WTC11 (cell line): ENCODE measurements at regions not wholly inside any gene's neighbourhood (a gene's known extent, or its start where the extent isn't known, plus 50 kb on each side); places are given as distances from the start of the nearest gene placed in this dataset.

ENCODE experiments used
- ATAC-seq: fragments of 200-7000 bp; cut with Tn5 transposase; 2 replicates; pipeline ENCODE4 v1.10.0; 2021; ENCODE audit warnings: mild to moderate bottlenecking, moderate library complexity
- CTCF ChIA-PET: fragments of 300-600 bp; sonication (Branson Sonifier 250); formaldehyde crosslinking; loops from one replicate; lab custom pipeline; 2021; ENCODE audit warnings: antibody characterized with exemption; lab: Charles Lee
- POLR2A ChIA-PET: fragments of 350-600 bp; sonication (Branson Sonifier 250); formaldehyde crosslinking; loops from one replicate; lab custom pipeline; 2021; ENCODE audit warnings: antibody characterized with exemption; lab: Charles Lee
- DNase-seq: peaks from one replicate; pipeline ENCODE4 v3.0.0; 2021; ENCODE audit warnings: low spot score
- H3K27ac Mint-ChIP-seq: 2 replicates; pipeline ENCODE4 v1.8.0; 2021; ENCODE audit warnings: mixed read lengths
- H3K27me3 Mint-ChIP-seq: 2 replicates; pipeline ENCODE4 v1.8.0; 2021; ENCODE audit warnings: low read depth, mild to moderate bottlenecking, moderate library complexity, mixed read lengths
- H3K36me3 Mint-ChIP-seq: 2 replicates; pipeline ENCODE4 v1.8.0; 2021; ENCODE audit warnings: mixed read lengths
- H3K4me1 Mint-ChIP-seq: 2 replicates; pipeline ENCODE4 v1.8.0; 2022; ENCODE audit warnings: mixed read lengths
- H3K4me3 Mint-ChIP-seq: 2 replicates; pipeline ENCODE4 v1.8.0; 2021; ENCODE audit warnings: mild to moderate bottlenecking, moderate library complexity, mixed read lengths
- H3K9me3 Mint-ChIP-seq: 2 replicates; pipeline ENCODE4 v1.8.0; 2021; ENCODE audit warnings: mixed read lengths
- E2F1 ChIP-seq: sonication (generic); formaldehyde crosslinking; IDR thresholded peaks from 2 replicates; pipeline ENCODE4 v1.8.0; 2022; ENCODE audit warnings: mild to moderate bottlenecking, missing genetic modification reagents
- FOXK1 ChIP-seq: sonication (generic); formaldehyde crosslinking; IDR thresholded peaks from 2 replicates; pipeline ENCODE4 v1.8.0; 2022; ENCODE audit warnings: mild to moderate bottlenecking, moderate library complexity, missing genetic modification reagents
- FOXP1 ChIP-seq: sonication (generic); formaldehyde crosslinking; IDR thresholded peaks from 2 replicates; pipeline ENCODE4 v1.8.0; 2022; ENCODE audit warnings: missing genetic modification reagents, mild to moderate bottlenecking, moderate library complexity, borderline replicate concordance
- GRHL2 ChIP-seq: fragments of 250-450 bp; sonication (Bioruptor Pico); IDR thresholded peaks from 2 replicates; pipeline ENCODE4 v1.8.0; 2022; ENCODE audit warnings: mild to moderate bottlenecking, moderate library complexity; ENCODE audit not compliant: insufficient replicate concordance, severe bottlenecking
- GTF2I ChIP-seq: fragments of 250-450 bp; sonication (Bioruptor Pico); conservative IDR thresholded peaks from 2 replicates; pipeline ENCODE4 v1.4.0; 2021; ENCODE audit warnings: mild to moderate bottlenecking
- KAT7 ChIP-seq: sonication (generic); formaldehyde crosslinking; IDR thresholded peaks from 2 replicates; pipeline ENCODE4 v1.8.1; 2023; ENCODE audit warnings: missing genetic modification reagents, mild to moderate bottlenecking, borderline replicate concordance
- MAX ChIP-seq: sonication (generic); formaldehyde crosslinking; IDR thresholded peaks from 2 replicates; pipeline ENCODE4 v1.8.0; 2022; ENCODE audit warnings: mild to moderate bottlenecking, missing genetic modification reagents
- MXD4 ChIP-seq: fragments of 250-450 bp; sonication (Bioruptor Pico); IDR thresholded peaks from 2 replicates; pipeline ENCODE4 v1.8.0; 2021; ENCODE audit warnings: mild to moderate bottlenecking, moderate library complexity, borderline replicate concordance
- PRRX2 ChIP-seq: fragments of 250-450 bp; sonication (Bioruptor Pico); IDR thresholded peaks from 2 replicates; pipeline ENCODE4 v1.8.0; 2021; ENCODE audit warnings: mild to moderate bottlenecking
- TCF7 ChIP-seq: sonication (generic); formaldehyde crosslinking; IDR thresholded peaks from 2 replicates; pipeline ENCODE4 v1.8.0; 2022; ENCODE audit warnings: mild to moderate bottlenecking, low read depth, missing genetic modification reagents, moderate library complexity
- USF1 ChIP-seq: sonication (generic); formaldehyde crosslinking; IDR thresholded peaks from 2 replicates; pipeline ENCODE4 v1.8.0; 2022; ENCODE audit warnings: mild to moderate bottlenecking, missing genetic modification reagents
- ZNF121 ChIP-seq: sonication (generic); formaldehyde crosslinking; IDR thresholded peaks from 2 replicates; pipeline ENCODE4 v1.8.0; 2023; ENCODE audit warnings: missing genetic modification reagents
- ZNF416 ChIP-seq: fragments of 250-450 bp; sonication (Bioruptor Pico); IDR thresholded peaks from 2 replicates; pipeline ENCODE4 v1.9.0; 2021; ENCODE audit warnings: mild to moderate bottlenecking, inconsistent platforms
- TF ChIP-seq, protein P1 (sequence below): sonication (generic); formaldehyde crosslinking; IDR thresholded peaks from 2 replicates; pipeline ENCODE4 v1.8.0; 2023; ENCODE audit warnings: missing genetic modification reagents, mild to moderate bottlenecking, borderline replicate concordance
- TF ChIP-seq, protein P2 (sequence below): sonication (generic); formaldehyde crosslinking; IDR thresholded peaks from 2 replicates; pipeline ENCODE4 v1.8.0; 2023; ENCODE audit warnings: mild to moderate bottlenecking, missing genetic modification reagents
- TF ChIP-seq, protein P3 (sequence below): fragments of 250-450 bp; sonication (Bioruptor Pico); IDR thresholded peaks from 2 replicates; pipeline ENCODE4 v1.9.0; 2021; ENCODE audit warnings: moderate library complexity, mild to moderate bottlenecking, inconsistent platforms, borderline replicate concordance

DNA sequence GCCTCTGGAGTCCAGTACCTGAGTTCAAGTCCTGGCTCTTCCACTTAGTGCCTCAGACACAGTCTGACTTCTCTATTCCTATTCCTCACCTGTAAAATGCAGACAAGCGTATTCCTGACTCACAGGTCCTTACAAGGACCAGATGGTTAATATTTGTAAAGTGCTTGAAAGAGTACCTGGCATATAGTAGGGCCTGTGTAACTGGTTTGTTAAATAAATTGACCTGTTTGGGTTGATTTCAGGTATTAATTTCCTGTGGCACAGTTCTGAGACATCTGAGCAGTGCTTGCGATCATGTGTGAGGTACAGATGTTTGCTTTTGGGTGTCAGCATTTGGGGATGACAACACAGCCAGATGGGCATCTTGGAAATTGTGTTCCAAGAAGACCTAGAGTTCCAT lies 127.5 kb downstream of the APIP start:
- no peak for ATAC-seq

DNA sequence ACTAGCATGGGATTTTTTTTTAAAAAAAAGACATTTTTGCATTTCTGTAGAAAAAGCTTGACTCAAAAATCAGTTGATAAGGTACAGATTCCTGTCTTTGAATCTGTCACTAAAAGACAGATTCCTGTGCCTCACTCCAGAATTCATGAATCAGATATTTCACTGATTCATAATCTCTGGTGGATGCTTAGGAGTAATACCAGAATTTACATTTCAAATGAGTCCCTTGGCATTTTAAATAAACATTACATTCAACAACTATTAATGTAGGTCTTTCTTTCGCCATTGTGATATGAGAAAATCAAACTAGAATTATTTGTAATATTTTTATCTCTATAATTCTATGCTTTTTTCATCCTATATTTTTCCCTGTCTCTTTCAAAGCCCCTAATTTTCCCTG lies 128.3 kb downstream of the APIP start:
- DNase-seq = no peak
- H3K4me1 Mint-ChIP-seq = peaks cover 16% of the 10 kb centered on the region
- no peak overlapping the region for H3K4me3 Mint-ChIP-seq
- no peak overlapping the region for H3K27ac Mint-ChIP-seq
- H3K27me3 Mint-ChIP-seq = no peaks in the 10 kb centered on the region; the same call in 1 of the 2 replicates
- H3K9me3 Mint-ChIP-seq = peaks cover 9% of the 10 kb centered on the region
- POLR2A ChIA-PET = no interaction called here
- ATAC-seq = no peak
- CTCF ChIA-PET = no interaction called here
- H3K36me3 Mint-ChIP-seq = peaks cover 5% of the 10 kb centered on the region
- TF ChIP-seq, protein P1, sequence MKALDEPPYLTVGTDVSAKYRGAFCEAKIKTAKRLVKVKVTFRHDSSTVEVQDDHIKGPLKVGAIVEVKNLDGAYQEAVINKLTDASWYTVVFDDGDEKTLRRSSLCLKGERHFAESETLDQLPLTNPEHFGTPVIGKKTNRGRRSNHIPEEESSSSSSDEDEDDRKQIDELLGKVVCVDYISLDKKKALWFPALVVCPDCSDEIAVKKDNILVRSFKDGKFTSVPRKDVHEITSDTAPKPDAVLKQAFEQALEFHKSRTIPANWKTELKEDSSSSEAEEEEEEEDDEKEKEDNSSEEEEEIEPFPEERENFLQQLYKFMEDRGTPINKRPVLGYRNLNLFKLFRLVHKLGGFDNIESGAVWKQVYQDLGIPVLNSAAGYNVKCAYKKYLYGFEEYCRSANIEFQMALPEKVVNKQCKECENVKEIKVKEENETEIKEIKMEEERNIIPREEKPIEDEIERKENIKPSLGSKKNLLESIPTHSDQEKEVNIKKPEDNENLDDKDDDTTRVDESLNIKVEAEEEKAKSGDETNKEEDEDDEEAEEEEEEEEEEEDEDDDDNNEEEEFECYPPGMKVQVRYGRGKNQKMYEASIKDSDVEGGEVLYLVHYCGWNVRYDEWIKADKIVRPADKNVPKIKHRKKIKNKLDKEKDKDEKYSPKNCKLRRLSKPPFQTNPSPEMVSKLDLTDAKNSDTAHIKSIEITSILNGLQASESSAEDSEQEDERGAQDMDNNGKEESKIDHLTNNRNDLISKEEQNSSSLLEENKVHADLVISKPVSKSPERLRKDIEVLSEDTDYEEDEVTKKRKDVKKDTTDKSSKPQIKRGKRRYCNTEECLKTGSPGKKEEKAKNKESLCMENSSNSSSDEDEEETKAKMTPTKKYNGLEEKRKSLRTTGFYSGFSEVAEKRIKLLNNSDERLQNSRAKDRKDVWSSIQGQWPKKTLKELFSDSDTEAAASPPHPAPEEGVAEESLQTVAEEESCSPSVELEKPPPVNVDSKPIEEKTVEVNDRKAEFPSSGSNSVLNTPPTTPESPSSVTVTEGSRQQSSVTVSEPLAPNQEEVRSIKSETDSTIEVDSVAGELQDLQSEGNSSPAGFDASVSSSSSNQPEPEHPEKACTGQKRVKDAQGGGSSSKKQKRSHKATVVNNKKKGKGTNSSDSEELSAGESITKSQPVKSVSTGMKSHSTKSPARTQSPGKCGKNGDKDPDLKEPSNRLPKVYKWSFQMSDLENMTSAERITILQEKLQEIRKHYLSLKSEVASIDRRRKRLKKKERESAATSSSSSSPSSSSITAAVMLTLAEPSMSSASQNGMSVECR (CRISPR knock-in tag) = no peak
- TF ChIP-seq FOXK1 (CRISPR knock-in tag) (no peak), E2F1 (CRISPR knock-in tag) (no peak), MXD4 (CRISPR knock-in tag) (no peak), ZNF416 (CRISPR knock-in tag) (no peak)

More for the DNA sequence above, 127.5 kb downstream of the APIP start:
- TF ChIP-seq USF1 (CRISPR knock-in tag) (no peak), ZNF121 (no peak), MAX (no peak), FOXP1 (CRISPR knock-in tag) (no peak), GTF2I (CRISPR knock-in tag) (no peak), ZNF416 (CRISPR knock-in tag) (no peak), GRHL2 (CRISPR knock-in tag) (no peak), FOXK1 (CRISPR knock-in tag) (no peak), KAT7 (CRISPR knock-in tag) (no peak), TCF7 (CRISPR knock-in tag) (no peak), PRRX2 (CRISPR knock-in tag) (no peak)
- TF ChIP-seq, protein P1 (CRISPR knock-in tag) = no peak
- TF ChIP-seq, protein P2, sequence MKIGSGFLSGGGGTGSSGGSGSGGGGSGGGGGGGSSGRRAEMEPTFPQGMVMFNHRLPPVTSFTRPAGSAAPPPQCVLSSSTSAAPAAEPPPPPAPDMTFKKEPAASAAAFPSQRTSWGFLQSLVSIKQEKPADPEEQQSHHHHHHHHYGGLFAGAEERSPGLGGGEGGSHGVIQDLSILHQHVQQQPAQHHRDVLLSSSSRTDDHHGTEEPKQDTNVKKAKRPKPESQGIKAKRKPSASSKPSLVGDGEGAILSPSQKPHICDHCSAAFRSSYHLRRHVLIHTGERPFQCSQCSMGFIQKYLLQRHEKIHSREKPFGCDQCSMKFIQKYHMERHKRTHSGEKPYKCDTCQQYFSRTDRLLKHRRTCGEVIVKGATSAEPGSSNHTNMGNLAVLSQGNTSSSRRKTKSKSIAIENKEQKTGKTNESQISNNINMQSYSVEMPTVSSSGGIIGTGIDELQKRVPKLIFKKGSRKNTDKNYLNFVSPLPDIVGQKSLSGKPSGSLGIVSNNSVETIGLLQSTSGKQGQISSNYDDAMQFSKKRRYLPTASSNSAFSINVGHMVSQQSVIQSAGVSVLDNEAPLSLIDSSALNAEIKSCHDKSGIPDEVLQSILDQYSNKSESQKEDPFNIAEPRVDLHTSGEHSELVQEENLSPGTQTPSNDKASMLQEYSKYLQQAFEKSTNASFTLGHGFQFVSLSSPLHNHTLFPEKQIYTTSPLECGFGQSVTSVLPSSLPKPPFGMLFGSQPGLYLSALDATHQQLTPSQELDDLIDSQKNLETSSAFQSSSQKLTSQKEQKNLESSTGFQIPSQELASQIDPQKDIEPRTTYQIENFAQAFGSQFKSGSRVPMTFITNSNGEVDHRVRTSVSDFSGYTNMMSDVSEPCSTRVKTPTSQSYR (CRISPR knock-in tag) = no peak
- TF ChIP-seq, protein P3, sequence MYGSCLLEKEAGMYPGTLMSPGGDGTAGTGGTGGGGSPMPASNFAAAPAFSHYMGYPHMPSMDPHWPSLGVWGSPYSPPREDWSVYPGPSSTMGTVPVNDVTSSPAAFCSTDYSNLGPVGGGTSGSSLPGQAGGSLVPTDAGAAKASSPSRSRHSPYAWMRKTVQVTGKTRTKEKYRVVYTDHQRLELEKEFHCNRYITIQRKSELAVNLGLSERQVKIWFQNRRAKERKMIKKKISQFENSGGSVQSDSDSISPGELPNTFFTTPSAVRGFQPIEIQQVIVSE (CRISPR knock-in tag) = no peak
- Mint-ChIP-seq H3K9me3 (peaks cover 9% of the 10 kb centered on the region), H3K27me3 (no peaks in the 10 kb centered on the region; the same call in 1 of the 2 replicates), H3K36me3 (peaks cover 5% of the 10 kb centered on the region), H3K4me1 (peaks cover 18% of the 10 kb centered on the region), H3K4me3 (no peak overlapping the region), H3K27ac (no peak overlapping the region)
- DNase-seq = no peak
- CTCF ChIA-PET = no interaction called here
- POLR2A ChIA-PET = no interaction called here
